ENCODE measurements at regions not wholly inside any gene's neighbourhood (a gene's known extent, or its start where the extent isn't known, plus 50 kb on each side); places are given as distances from the start of the nearest gene placed in this dataset.

DNA sequence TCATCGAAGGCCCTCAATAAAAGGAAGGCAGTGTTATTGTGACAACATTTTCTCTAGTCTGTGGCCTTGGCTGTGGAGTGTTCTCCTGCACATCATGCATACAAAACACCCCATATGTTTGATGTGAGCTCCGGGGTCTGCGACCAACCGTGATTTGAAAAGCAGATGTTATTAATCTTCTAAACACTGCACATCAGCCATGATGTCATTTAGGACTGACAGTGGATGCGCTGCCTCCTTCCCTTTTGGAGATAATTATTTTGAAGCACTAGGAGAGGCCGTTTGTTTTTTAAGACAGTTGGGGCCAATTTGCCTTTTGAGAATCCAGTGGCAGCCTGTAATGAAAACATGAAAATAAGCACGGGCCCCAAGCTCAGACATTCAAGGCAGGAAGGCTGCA, 1041.6 kb downstream of the BCL11B start:
- 0% methylated on average over 7 of the region's 7 CpGs for WGBS (ENCODE audit: low lambda C conversion rate)
- Histone ChIP-seq H3K4me1 (ENCODE audit: insufficient read depth, low read length) (no peaks in the 10 kb centered on the region), H3K9ac (ENCODE audit: insufficient read depth, low read depth, low read length) (no peak overlapping the region), H3K4me3 (replicated peaks in 1 of 3; ENCODE audit: insufficient read depth in 1 of 3, low read depth in 2 of 3, low read length in 3 of 3) (no peak overlapping the region), H3K9me3 (ENCODE audit: low read length) (no peaks in the 10 kb centered on the region), H3K4me2 (ENCODE audit: low read depth, low read length) (no peak overlapping the region), H2AFZ (ENCODE audit: low read length) (no peak overlapping the region), H3K36me3 (replicated peaks in 1 of 2; ENCODE audit: control insufficient read depth in 1 of 2, insufficient read depth in 2 of 2, low read length in 2 of 2) (no peaks in the 10 kb centered on the region), H3K79me2 (ENCODE audit: insufficient read depth, low read length) (no peaks in the 10 kb centered on the region), H3K27me3 (ENCODE audit: control insufficient read depth in 1 of 2, insufficient read depth in 2 of 2, low read length in 2 of 2) (no peaks in the 10 kb centered on the region), H3K27ac (ENCODE audit: extremely low read length, insufficient read depth, low read length) (no peak overlapping the region), H4K20me1 (ENCODE audit: insufficient read depth, low read length) (no peaks in the 10 kb centered on the region)
- TF ChIP-seq, protein P1, sequence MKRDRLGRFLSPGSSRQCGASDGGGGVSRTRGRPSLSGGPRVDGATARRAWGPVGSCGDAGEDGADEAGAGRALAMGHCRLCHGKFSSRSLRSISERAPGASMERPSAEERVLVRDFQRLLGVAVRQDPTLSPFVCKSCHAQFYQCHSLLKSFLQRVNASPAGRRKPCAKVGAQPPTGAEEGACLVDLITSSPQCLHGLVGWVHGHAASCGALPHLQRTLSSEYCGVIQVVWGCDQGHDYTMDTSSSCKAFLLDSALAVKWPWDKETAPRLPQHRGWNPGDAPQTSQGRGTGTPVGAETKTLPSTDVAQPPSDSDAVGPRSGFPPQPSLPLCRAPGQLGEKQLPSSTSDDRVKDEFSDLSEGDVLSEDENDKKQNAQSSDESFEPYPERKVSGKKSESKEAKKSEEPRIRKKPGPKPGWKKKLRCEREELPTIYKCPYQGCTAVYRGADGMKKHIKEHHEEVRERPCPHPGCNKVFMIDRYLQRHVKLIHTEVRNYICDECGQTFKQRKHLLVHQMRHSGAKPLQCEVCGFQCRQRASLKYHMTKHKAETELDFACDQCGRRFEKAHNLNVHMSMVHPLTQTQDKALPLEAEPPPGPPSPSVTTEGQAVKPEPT (CRISPR knock-in tag; IDR thresholded peaks at IDR 0.05; ENCODE audit: low read depth) = no peak
- TF ChIP-seq KDM5A (IDR thresholded peaks at IDR 0.05; ENCODE audit: borderline replicate concordance, low read length) (no peak), ZNF570 (CRISPR knock-in tag; IDR thresholded peaks at IDR 0.05; ENCODE audit: borderline replicate concordance) (no peak), NFE2 (CRISPR knock-in tag; IDR thresholded peaks at IDR 0.05) (no peak), YY1 (IDR thresholded peaks at IDR 0.05; ENCODE audit: insufficient read depth, insufficient replicate concordance, low read depth, low read length) (no peak)
- TF ChIP-seq, protein P2, sequence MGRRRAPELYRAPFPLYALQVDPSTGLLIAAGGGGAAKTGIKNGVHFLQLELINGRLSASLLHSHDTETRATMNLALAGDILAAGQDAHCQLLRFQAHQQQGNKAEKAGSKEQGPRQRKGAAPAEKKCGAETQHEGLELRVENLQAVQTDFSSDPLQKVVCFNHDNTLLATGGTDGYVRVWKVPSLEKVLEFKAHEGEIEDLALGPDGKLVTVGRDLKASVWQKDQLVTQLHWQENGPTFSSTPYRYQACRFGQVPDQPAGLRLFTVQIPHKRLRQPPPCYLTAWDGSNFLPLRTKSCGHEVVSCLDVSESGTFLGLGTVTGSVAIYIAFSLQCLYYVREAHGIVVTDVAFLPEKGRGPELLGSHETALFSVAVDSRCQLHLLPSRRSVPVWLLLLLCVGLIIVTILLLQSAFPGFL (CRISPR knock-in tag; IDR thresholded peaks at IDR 0.05) = no peak
- TF ChIP-seq, protein P3, sequence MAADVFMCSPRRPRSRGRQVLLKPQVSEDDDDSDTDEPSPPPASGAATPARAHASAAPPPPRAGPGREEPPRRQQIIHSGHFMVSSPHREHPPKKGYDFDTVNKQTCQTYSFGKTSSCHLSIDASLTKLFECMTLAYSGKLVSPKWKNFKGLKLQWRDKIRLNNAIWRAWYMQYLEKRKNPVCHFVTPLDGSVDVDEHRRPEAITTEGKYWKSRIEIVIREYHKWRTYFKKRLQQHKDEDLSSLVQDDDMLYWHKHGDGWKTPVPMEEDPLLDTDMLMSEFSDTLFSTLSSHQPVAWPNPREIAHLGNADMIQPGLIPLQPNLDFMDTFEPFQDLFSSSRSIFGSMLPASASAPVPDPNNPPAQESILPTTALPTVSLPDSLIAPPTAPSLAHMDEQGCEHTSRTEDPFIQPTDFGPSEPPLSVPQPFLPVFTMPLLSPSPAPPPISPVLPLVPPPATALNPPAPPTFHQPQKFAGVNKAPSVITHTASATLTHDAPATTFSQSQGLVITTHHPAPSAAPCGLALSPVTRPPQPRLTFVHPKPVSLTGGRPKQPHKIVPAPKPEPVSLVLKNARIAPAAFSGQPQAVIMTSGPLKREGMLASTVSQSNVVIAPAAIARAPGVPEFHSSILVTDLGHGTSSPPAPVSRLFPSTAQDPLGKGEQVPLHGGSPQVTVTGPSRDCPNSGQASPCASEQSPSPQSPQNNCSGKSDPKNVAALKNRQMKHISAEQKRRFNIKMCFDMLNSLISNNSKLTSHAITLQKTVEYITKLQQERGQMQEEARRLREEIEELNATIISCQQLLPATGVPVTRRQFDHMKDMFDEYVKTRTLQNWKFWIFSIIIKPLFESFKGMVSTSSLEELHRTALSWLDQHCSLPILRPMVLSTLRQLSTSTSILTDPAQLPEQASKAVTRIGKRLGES (CRISPR knock-in tag; IDR thresholded peaks at IDR 0.05; ENCODE audit: borderline replicate concordance) = no peak
- FAIRE-seq = no peak
- in situ Hi-C loops (cut with HindIII; ENCODE audit: extremely low pct_ligation_motif_present, low pct_unique_long_range_greater_than_20kb) = no loop called here
- DNase-seq (ENCODE audit: low spot score) = no peak
- ChIA-PET CTCF (ENCODE audit: low intra/inter-chr PET ratio, low total read pairs) (no interaction called here), POLR2A (no interaction called here)
- no TSS peak for BruUV-seq (replicated peaks)
- intact Hi-C loops (cut with micrococcal nuclease; ENCODE audit: unreplicated experiment) = no loop called here
- no peak for ATAC-seq

All from HepG2 (cell line).